ENCODE measurements at regions not wholly inside any gene's neighbourhood (a gene's known extent, or its start where the extent isn't known, plus 50 kb on each side); places are given as distances from the start of the nearest gene placed in this dataset.

DNA sequence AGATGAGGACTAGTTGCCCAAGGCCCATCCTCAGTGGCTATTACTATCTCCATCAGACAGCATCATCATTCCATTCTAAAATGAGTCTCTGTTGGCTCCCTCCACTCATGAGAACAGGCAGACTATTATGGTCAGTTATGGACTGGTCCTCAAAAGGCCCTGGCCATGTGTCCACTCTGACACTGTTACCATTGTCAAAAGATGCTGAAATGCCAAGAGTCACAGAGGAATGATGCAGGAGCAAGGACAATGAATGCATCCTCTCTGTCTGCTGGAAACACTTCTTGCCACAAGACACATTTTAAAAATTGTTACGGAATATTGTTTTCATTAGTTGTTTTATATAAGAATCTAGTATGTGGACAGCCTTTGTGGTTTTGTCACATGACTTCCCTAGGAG lies 53.3 kb upstream of the STT3B start:
- no peak for DNase-seq

- DNase-seq = no peak
These were observed 51.0 kb upstream of the STT3B start for GRCh38 chr3:31481697-31482096.

- DNase-seq = no peak
These were observed 50.1 kb upstream of the STT3B start for GRCh38 chr3:31482493-31483200.
